ENCODE measurements at regions not wholly inside any gene's neighbourhood (a gene's known extent, or its start where the extent isn't known, plus 50 kb on each side); places are given as distances from the start of the nearest gene placed in this dataset.
"Not testable (repeated sequence)": the region's sequence is repeated elsewhere in the genome, so short reads cannot be mapped to it uniquely, and the experiment has no call there.

- no peak for DNase-seq (ENCODE audit: low spot score in 2 of 2)
- FAIRE-seq: no peak
Observed at GRCh38 chr6:139955366-139956155, 581.1 kb upstream of the CITED2 start.

DNA sequence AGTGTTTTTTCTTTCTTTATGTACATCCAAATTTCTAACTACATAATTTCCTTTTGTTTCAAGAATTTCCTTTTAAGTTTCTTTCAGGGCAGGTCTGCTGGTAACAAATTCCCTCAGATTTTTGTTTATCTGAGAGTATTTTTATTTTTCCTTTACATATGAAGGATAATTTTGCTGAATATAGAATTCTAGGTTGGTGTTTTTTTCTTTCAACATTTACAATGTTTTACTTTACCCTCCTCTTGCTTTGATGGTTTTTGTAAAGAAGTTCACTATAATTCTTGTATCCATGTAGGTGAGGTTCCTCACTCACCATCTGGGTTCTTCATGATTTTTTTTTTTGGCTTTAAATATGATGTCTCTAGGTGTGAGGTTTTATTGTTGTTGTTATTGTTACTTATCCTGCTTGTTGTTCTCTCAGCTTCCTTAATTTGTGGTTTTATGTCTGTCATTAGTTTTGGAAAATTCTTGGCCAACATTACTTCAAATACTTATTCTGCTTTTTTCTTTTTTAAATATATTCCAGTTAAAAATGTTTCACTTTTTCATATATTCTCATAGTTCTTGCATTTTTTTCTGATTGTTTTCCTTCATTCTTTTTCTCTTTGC, 580.1 kb upstream of the CITED2 start:
- FAIRE-seq: no peak
- no peak for DNase-seq (ENCODE audit: low spot score in 2 of 2)

DNA sequence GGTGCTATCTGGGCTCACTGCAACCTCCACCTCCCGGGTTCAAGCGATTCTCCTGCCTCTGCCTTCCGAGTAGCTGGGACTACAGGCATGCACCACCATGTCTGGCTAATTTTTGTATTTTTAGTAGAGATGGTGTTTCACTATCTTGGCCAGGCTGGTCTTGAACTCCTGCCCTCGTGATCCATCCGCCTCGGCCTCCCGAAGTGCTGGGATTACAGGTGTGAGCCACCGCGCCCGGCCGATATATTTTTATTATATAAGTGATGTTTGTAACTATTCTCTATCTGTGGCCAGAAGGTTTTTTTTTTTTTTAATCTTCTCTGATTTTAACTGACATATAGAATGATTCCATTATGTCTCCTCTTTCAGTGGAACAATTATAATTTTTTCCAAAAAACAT, 579.3 kb upstream of the CITED2 start:
- not testable (repeated sequence) for FAIRE-seq; DNase-seq (ENCODE audit: low spot score in 2 of 2)

DNA sequence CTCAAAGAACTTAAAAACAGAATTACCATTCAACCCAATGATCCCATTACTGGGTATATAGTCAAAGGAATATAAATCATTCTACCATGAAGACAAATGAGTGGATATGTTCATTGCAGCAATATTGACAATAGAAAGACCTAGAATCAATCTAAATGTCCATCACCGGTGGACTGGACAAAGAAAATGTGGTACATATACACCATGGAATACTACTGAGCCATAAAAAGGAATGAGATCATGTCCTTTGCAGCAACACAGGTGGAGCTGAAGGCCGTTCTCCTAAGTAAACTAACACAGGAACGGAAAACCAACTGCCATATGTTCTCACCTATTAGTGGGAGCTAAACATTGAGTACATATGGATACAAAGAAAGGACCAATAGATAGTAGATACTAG, 576.7 kb upstream of the CITED2 start:
- no peak for DNase-seq (ENCODE audit: low spot score in 2 of 2)
- no peak for FAIRE-seq

DNA sequence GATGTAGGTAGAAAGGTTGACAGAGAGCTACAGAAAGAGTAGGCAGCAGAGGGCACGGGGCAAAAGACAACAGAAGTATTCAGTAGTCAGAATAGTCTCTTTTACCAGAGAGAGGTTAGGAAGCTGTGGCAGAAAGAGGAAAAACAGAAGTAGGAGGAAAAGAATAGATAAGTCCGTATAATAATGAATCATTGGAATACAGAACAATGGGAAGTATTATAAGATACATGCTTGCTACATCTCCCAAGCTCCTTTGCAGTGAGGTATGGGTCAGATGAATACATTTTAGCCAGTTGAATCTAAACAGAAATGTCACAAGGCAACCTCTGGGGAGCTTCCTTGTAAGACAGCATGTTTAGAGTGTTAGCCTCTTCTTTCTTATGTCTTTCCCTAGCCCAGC, 570.5 kb upstream of the CITED2 start:
- FAIRE-seq (no peak), DNase-seq (ENCODE audit: low spot score in 2 of 2) (no peak)

DNA sequence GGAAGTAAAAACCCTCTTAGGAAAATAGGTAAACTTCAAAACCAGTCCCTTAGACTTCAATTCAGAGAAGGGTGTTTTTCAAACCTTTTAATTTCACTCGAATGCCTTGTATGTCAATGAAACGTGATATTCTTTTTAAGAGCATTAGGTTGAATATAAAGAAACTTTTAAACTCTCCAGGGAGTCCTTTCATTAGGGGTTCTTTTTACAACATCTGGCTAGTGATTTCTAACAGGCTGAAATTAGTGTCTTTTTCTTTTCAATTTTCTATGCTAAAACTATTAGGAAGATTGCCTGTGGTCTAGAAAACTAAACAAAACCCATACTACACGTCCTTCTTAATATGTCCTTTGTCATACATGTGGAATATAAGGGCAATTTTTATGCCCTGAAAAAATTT, 569.7 kb upstream of the CITED2 start:
- no peak for FAIRE-seq
- no peak for DNase-seq (ENCODE audit: low spot score in 2 of 2)

- no peak for FAIRE-seq
- DNase-seq (ENCODE audit: low spot score in 2 of 2): no peak
Observed at GRCh38 chr6:139943391-139943790, 568.9 kb upstream of the CITED2 start.

DNA sequence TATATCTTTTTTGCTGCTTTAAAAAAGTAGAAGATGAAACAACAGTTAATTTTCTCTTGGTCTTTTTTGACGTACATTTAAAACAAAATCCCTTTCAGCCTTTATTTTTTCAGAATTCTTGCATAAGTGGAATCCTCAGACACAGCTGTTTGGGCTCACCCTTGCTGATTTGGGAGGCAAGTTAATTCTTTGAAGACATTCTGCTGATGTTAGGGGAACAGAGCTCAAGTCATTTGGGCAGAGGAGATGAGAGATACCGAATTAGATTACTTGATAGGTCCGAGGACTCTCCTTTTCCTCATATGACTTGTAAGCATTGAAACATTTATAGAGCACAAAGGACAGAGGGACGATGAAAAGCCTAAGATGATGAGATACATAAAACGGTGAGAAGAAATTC, 567.9 kb upstream of the CITED2 start:
- DNase-seq (ENCODE audit: low spot score in 2 of 2): no peak
- FAIRE-seq: no peak

- FAIRE-seq (no peak), DNase-seq (ENCODE audit: low spot score in 2 of 2) (no peak)
Observed at GRCh38 chr6:139941826-139942225, 567.4 kb upstream of the CITED2 start.

DNA sequence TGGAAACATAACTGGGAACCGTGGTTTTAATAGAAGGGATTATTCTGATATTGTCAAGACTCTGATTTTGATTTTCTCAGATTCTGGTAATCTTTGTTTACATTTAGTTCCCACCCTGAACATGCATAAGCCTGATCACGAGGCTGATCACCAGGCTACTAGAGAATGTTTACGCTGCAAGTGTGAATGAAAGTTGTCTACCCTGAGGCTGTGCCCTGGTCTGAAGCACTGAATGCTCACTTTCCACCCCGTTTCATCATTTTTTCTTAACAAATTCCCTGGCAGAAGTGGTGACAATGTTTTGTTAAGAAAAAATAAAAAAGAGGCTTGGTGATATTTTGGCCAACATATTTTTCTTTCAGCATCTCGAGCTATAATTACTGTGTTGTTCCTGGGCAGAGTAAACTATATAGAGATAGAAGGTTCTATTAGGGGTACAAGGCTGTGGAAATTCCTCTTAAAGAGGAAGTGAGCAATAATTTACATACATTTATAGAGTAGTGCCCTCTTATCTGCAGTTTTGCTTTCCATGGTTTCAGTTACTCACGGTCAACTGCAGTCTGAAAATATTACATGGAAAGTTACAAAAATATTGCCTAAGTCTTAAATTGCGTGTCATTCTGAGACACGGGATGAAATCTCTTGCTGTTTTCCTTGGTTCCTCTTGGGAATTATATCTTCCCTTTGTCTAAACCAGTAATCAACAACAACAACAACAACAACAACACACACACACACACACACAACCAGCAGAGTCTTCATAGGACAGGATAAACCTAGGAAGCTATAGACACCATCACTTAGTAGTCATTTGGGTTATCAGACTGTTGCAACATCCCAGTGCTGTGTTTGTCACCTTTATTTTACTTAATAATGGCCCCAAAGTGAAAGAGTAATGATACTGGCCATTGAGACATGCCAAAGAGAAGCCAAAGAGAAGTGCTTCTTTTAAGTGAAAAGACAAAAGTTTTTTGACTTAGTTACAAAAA, 566.6 kb upstream of the CITED2 start:
- no peak for DNase-seq (ENCODE audit: low spot score in 2 of 2)
- no peak for FAIRE-seq

DNA sequence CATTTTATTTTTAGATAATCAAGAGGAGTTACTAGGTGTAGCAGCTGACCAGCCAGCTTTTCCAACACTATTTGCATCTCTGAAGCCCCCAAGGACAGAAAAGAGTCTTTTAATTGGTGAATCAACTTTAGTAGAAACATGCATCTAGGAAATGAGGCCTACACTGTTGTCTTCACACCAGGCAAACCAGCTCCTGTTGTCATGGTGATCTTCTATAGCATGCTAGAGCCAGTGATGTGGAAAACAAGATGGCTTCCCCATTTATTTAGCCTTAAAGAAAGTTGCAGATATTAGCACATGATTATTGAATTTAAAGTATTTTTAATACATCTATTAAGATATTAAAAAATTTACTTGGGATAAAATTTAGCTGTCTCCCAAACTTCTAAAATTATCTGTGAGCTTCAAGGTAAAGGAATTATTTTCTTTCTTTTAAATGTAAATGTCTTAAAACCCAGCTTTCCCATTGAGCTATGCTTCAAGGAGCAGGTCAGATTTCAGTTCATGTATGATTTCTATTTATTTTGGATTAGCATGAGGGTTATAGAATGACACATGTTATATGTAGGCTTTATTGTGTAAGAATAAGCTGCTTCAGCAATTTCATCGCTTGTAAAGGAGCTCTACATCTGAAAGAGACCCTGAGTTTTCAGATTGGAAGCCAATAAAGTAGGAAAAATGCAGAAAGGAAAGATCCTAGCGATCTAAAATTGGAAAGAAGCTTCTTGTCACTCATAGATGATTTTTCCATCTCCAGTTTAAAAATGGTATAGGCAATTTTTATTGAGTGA, 564.9 kb upstream of the CITED2 start:
- FAIRE-seq (no peak), DNase-seq (ENCODE audit: low spot score in 2 of 2) (no peak)

DNA sequence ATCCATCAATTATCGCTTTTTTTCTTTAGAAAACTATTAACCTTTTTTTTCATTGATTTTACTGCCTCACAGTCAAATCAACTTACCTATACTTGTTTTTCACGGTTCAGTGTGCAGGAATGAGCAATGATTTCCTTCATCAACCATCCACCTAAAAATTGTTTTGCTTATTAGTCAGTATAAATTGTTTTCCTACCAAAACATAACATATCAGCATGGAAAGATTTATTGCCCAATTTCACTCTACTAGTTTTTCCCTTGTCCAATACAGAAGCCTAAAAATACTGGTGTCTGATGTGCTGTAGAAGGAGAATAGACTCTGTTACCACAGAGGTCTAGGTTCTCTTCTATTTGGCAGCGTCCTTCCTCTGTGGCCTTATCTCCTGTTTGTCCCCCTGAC, 558.2 kb upstream of the CITED2 start:
- DNase-seq (ENCODE audit: low spot score in 2 of 2) (no peak), FAIRE-seq (no peak)

DNA sequence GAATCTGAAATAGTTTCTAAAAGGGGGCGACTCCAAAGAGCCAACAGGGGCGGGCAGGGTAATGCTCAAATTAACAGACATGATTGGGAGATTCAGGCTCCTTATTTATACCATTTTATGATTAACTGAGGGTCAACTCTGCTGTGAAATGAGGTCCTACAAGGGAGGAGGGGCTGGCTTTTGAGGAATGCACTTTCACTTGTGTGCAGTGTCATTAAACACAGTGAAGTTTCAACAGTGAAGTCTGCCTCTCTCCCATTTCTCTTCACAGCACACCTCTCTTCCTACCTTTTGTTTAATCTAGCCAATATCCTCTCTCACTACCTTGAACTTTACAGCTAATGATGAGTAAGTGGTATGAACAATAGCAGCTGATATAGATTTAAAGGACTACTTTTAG, 557.3 kb upstream of the CITED2 start:
- no peak for DNase-seq (ENCODE audit: low spot score in 2 of 2)
- FAIRE-seq: no peak

- no peak for DNase-seq (ENCODE audit: low spot score in 2 of 2)
- no peak for FAIRE-seq
Observed at GRCh38 chr6:139927742-139928305, 553.4 kb upstream of the CITED2 start.

DNA sequence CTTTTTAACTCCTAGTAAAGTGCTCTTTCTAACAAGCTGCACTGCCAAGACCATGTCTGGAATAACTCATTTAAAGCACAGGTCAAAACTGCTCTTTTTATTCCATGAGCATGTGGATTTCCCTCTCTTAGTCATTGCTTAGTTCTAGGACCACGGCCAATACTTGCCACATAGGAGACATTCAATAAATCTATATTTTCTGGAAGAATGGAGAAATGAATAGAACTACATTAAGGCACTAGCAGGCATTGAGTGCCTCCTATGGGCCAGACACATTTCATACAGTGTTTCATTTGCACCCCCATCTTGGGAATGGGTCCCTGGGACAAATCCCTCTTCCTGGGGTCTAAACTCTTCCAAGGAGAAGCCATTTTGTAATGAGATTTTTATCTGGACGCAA, 552.8 kb upstream of the CITED2 start:
- FAIRE-seq: no peak
- DNase-seq (ENCODE audit: low spot score in 2 of 2): no peak

DNA sequence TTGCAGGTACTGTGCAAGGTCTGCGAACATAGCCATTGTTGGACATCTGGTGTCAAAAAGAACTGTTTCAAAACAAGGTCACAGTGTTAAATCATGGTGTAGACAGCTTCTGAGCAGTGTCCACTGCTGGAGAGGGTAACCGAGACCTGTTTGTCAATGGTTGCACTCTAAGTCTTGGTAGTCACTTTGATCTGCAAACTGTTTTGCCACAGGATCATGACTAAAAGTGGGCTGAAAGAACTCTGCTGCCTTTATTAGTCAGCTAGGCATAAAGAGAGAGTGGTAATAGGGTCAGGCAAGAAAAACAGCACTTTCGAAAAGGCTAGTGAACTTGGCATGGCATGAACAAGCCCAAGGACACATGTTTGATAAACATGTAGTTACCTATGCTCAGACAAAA, 552.3 kb upstream of the CITED2 start:
- no peak for FAIRE-seq
- no peak for DNase-seq (ENCODE audit: low spot score in 2 of 2)

DNA sequence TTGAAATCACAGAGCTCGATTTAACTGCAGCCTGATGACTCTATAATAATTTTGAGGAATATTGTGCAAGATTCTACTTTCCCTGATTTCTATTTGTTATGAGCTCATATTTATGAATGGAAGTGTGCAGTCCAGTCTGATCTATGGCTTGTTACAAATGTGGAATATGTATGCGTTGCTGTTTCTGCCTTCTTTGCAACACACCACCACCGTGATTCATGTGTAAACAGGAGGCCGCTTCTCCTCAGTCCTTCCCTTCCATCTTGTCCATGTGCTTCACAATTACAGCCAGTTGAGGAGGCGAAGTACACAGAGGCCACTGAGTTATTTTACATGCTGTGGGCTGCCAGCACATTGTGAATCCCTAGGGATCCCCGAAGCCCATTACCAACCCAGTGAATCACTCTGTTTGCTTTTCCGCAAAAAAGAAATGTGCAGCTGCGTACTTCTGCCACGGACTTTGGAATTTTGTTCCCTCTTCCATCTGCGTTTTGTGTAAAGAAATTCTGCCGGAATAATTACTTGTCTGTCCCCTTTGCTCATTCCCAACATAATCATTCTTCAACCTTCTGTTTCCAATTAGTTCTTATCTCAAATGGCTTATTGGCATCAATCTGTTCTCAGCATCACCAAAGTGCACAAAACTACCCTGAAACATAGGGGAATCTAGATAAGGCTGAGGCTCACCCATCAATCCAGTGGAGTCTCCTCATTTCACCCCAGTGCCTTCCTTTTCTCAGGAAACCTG, 551.6 kb upstream of the CITED2 start:
- no peak for DNase-seq (ENCODE audit: low spot score in 2 of 2)
- no peak for FAIRE-seq

DNA sequence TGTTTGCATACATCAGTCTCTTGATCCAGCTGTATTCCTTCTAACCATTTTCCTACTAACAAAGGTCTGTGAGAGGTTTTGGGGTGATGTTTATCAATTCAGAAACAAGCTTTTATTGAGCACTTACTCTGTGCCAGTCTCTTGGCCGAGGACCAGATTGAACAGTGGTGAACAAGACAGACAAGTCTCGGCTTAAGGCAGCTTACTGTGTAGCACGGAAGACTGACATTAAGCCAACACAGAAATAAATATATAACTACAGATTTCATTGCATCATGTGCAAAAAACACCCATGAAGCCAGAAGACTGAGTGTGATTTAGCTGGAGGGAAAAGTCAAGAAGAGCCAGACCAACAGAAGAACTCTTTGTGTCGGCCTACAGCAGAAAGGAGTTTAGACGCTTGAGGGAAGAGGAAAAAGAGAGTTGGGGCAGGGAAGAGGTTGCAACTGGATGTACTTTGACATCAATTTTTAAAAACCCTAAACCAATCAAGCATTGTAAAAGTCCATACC, 549.6 kb upstream of the CITED2 start:
- DNase-seq (ENCODE audit: low spot score in 2 of 2) (no peak), FAIRE-seq (no peak)

GRCh38 chr6:139922236-139922635, 547.8 kb upstream of the CITED2 start:
- DNase-seq (ENCODE audit: low spot score in 2 of 2) (no peak), FAIRE-seq (no peak)

Measured in frontal cortex (tissue), 3 donors.